Osteoblast (primary cell): ENCODE measurements at regions not wholly inside any gene's neighbourhood (a gene's known extent, or its start where the extent isn't known, plus 50 kb on each side); places are given as distances from the start of the nearest gene placed in this dataset.

Experiments used
- DNase-seq: peaks from one replicate; pipeline ENCODE4 v3.0.0; 2011; ENCODE audit warnings: low spot score, mixed read lengths; ENCODE audit not compliant: insufficient read length; ENCODE audit errors: missing footprints
- H2AFZ ChIP-seq: 2 replicates; pipeline ENCODE4 v1.6.0; 2011; ENCODE audit warnings: mild to moderate bottlenecking, low read length
- H3K27ac ChIP-seq: 2 replicates; pipeline ENCODE4 v1.5.1; 2011; ENCODE audit warnings: mild to moderate bottlenecking, low read depth, low read length, moderate library complexity
- H3K27me3 ChIP-seq: 2 replicates; pipeline ENCODE4 v1.6.0; 2012; ENCODE audit warnings: mild to moderate bottlenecking, control low read depth, inconsistent platforms, low read length, moderate library complexity; ENCODE audit not compliant: insufficient read depth
- H3K36me3 ChIP-seq: 2 replicates; pipeline ENCODE4 v1.5.1; 2011; ENCODE audit warnings: mild to moderate bottlenecking, low read length, control low read depth, moderate library complexity; ENCODE audit not compliant: insufficient read depth
- H3K4me1 ChIP-seq: 2 replicates; pipeline ENCODE4 v1.5.1; 2011; ENCODE audit warnings: mild to moderate bottlenecking, low read length, control low read depth, moderate library complexity; ENCODE audit not compliant: insufficient read depth
- H3K4me2 ChIP-seq: 2 replicates; pipeline ENCODE4 v1.6.0; 2011; ENCODE audit warnings: mild to moderate bottlenecking, low read length; ENCODE audit not compliant: insufficient read depth
- H3K4me3 ChIP-seq: fragments of 200-600 bp; sonication (generic); 3 replicates; pipeline ENCODE4 v1.5.1; 2012; ENCODE audit warnings: mild to moderate bottlenecking, low read length, inconsistent platforms; ENCODE audit not compliant: insufficient read depth
- H3K79me2 ChIP-seq: 2 replicates; pipeline ENCODE4 v1.6.0; 2012; ENCODE audit warnings: mild to moderate bottlenecking, low read length, control low read depth, inconsistent platforms; ENCODE audit not compliant: insufficient read depth
- H3K9me3 ChIP-seq: 2 replicates; pipeline ENCODE4 v1.5.1; 2011; ENCODE audit warnings: low read depth, low read length, control low read depth
- H4K20me1 ChIP-seq: 2 replicates; pipeline ENCODE4 v1.6.0; 2012; ENCODE audit warnings: mild to moderate bottlenecking, low read length, control low read depth; ENCODE audit not compliant: insufficient read depth
- TF ChIP-seq, protein P1 (sequence below): IDR thresholded peaks from 2 replicates; pipeline ENCODE4 v1.5.1; 2011; ENCODE audit warnings: mild to moderate bottlenecking, low read depth, low read length, moderate library complexity; ENCODE audit errors: extremely low read depth

DNA sequence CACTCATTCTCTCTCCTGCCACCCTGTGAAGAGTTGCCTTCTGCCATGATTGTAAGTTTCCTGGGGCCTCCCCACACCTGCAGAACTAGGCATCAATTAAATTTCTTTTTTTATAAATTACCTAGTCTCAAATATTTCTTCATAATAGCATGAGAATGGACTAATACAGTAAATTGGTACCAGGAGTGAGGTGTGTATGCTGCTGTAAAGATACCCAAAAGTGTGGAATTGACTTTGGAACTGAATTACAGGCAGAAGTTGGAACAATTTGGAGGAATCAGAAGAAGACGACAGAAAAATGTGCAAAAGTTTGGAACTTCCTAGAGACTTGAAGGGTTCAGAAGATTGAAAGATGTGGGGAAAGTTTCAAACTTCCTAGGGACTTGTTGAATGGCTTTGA is 308.1 kb upstream of the TMPRSS15 start:
- H3K27ac ChIP-seq, result no peak overlapping the region
- TF ChIP-seq, protein P1, sequence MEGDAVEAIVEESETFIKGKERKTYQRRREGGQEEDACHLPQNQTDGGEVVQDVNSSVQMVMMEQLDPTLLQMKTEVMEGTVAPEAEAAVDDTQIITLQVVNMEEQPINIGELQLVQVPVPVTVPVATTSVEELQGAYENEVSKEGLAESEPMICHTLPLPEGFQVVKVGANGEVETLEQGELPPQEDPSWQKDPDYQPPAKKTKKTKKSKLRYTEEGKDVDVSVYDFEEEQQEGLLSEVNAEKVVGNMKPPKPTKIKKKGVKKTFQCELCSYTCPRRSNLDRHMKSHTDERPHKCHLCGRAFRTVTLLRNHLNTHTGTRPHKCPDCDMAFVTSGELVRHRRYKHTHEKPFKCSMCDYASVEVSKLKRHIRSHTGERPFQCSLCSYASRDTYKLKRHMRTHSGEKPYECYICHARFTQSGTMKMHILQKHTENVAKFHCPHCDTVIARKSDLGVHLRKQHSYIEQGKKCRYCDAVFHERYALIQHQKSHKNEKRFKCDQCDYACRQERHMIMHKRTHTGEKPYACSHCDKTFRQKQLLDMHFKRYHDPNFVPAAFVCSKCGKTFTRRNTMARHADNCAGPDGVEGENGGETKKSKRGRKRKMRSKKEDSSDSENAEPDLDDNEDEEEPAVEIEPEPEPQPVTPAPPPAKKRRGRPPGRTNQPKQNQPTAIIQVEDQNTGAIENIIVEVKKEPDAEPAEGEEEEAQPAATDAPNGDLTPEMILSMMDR, result no peak
- no peaks in the 10 kb centered on the region for H3K36me3 ChIP-seq
- no peak overlapping the region for H2AFZ ChIP-seq
- H3K9me3 ChIP-seq, result peaks cover 2% of the 10 kb centered on the region
- H3K4me2 ChIP-seq, result no peak overlapping the region
- no peaks in the 10 kb centered on the region for H3K4me1 ChIP-seq
- no peak for DNase-seq
- no peaks in the 10 kb centered on the region for H3K79me2 ChIP-seq
- H3K27me3 ChIP-seq, result no peaks in the 10 kb centered on the region
- no peaks in the 10 kb centered on the region for H4K20me1 ChIP-seq
- no peak overlapping the region for H3K4me3 ChIP-seq

DNA sequence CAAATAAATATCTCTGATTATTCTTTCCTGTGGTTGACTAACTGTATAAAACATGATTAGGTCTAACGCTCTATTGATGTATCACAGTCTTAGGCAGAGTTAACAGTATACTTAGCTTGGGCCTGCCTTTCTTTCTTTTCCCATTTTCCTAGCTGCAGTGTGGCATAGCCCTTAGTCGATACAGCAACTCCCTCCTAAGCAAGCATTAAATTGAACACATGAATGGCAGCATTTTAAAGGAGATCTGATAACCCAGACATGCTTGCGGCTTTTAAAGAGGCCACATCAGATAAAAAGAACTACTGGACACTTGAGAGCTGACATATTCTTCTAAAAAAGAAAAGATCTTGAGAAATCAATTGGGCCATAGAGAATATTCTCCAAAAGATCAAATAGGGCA is 312.0 kb upstream of the TMPRSS15 start:
- Histone ChIP-seq H4K20me1 (no peaks in the 10 kb centered on the region), H3K4me1 (no peaks in the 10 kb centered on the region), H2AFZ (no peak overlapping the region), H3K27ac (no peak overlapping the region), H3K36me3 (no peaks in the 10 kb centered on the region), H3K27me3 (no peaks in the 10 kb centered on the region), H3K4me3 (no peak overlapping the region), H3K79me2 (no peaks in the 10 kb centered on the region), H3K4me2 (no peak overlapping the region), H3K9me3 (peaks cover 2% of the 10 kb centered on the region)
- DNase-seq, result no peak
- TF ChIP-seq, protein P1, result no peak

DNA sequence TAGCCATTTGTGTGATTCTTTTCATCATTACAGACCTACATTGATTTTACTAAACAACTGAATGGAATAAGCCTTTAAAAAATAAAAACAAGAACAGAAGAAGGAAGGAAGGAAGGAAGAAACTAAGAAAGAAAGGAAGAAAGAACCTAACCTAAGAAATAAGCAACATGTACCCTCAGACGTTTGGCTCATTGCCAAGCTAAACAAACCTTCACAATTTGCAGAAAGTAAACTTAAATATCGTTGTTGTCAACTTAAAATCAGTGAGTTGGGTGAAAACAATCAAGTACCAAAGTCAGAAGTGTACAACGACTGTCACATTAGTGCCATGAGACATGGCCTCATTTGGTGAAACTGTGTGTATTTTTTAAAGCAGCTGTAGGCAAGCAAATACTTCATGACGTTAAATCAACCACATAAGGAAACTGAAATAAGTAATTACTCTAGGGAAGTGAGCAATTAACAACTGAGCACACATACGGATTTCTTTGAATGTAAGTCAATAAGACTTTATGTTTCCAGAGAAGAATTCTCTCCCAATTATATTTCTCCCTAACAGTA is 313.1 kb upstream of the TMPRSS15 start:
- no peak overlapping the region for H3K27ac ChIP-seq
- no peak overlapping the region for H3K4me3 ChIP-seq
- DNase-seq, result no peak
- no peaks in the 10 kb centered on the region for H3K27me3 ChIP-seq
- H3K4me1 ChIP-seq, result no peaks in the 10 kb centered on the region
- peaks cover 2% of the 10 kb centered on the region for H3K9me3 ChIP-seq
- H2AFZ ChIP-seq, result no peak overlapping the region
- no peaks in the 10 kb centered on the region for H3K79me2 ChIP-seq
- no peaks in the 10 kb centered on the region for H4K20me1 ChIP-seq
- H3K4me2 ChIP-seq, result no peak overlapping the region
- TF ChIP-seq, protein P1, result no peak
- no peaks in the 10 kb centered on the region for H3K36me3 ChIP-seq

DNA sequence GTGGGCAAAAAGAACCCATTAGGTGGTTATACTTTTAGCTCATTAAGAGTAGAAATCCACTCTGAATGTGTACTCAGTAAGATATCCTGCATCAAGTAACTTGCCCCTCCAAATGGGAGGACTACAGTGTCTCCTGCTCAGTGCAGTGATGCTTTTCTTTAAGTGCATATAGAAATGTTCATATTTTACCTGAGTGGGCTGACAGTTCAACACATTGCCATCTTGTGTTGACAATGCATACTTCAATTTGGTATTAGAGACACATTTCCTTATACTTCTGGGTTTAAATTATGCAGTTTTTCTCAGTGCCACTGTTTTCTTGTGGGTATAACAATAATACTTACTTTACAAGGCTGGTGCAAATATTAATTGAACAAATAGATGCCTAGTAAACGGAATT is 318.6 kb upstream of the TMPRSS15 start:
- H4K20me1 ChIP-seq, result no peaks in the 10 kb centered on the region
- no peak overlapping the region for H3K4me2 ChIP-seq
- H3K4me3 ChIP-seq, result no peak overlapping the region
- no peak overlapping the region for H2AFZ ChIP-seq
- H3K9me3 ChIP-seq, result peaks cover 4% of the 10 kb centered on the region
- no peaks in the 10 kb centered on the region for H3K36me3 ChIP-seq
- no peak for DNase-seq
- no peaks in the 10 kb centered on the region for H3K27me3 ChIP-seq
- no peak overlapping the region for H3K27ac ChIP-seq
- H3K79me2 ChIP-seq, result no peaks in the 10 kb centered on the region
- H3K4me1 ChIP-seq, result no peaks in the 10 kb centered on the region
- TF ChIP-seq, protein P1, result no peak
